RWPE2 (cell line): ENCODE measurements at regions not wholly inside any gene's neighbourhood (a gene's known extent, or its start where the extent isn't known, plus 50 kb on each side); places are given as distances from the start of the nearest gene placed in this dataset.
"Not testable (repeated sequence)": the region's sequence is repeated elsewhere in the genome, so short reads cannot be mapped to it uniquely, and the experiment has no call there.

Experiments
- ATAC-seq: fragments of 200-7000 bp; cut with Tn5 transposase; 3 replicates; pipeline ENCODE4 v1.9.1; 2021; ENCODE audit warnings: low read depth
- DNase-seq: peaks from one replicate; pipeline ENCODE4 v3.0.0-alpha.2; 2020; ENCODE audit warnings: low spot score
- H3K27ac ChIP-seq: fragments of 450-650 bp; 2 replicates; pipeline ENCODE4 v1.5.1; 2017; ENCODE audit warnings: mild to moderate bottlenecking; ENCODE audit not compliant: poor library complexity, severe bottlenecking
- H3K27me3 ChIP-seq: fragments of 250-450 bp; sonication (Bioruptor Pico); 2 replicates; pipeline ENCODE4 v1.5.1; 2021; ENCODE audit warnings: mild to moderate bottlenecking, moderate library complexity; ENCODE audit not compliant: insufficient read depth, poor library complexity, severe bottlenecking
- H3K36me3 ChIP-seq: fragments of 250-450 bp; sonication (Bioruptor Pico); 2 replicates; pipeline ENCODE4 v1.5.1; 2020; ENCODE audit warnings: low read depth, mild to moderate bottlenecking, moderate library complexity
- H3K4me1 ChIP-seq: fragments of 250-450 bp; sonication (Bioruptor Pico); 2 replicates; pipeline ENCODE4 v1.5.1; 2021; ENCODE audit warnings: mild to moderate bottlenecking, moderate library complexity; ENCODE audit not compliant: insufficient read depth, poor library complexity, severe bottlenecking
- H3K4me3 ChIP-seq: fragments of 250-450 bp; sonication (Bioruptor Pico); 2 replicates; pipeline ENCODE4 v1.5.1; 2021; ENCODE audit warnings: mild to moderate bottlenecking, moderate library complexity; ENCODE audit not compliant: severe bottlenecking
- H3K9me3 ChIP-seq: fragments of 250-450 bp; sonication (Bioruptor Pico); 2 replicates; pipeline ENCODE4 v1.5.1; 2021; ENCODE audit warnings: mild to moderate bottlenecking, moderate library complexity; ENCODE audit not compliant: severe bottlenecking
- CTCF ChIP-seq: fragments of 450-650 bp; IDR thresholded peaks from one replicate; pipeline ENCODE4 v1.5.1; 2017; ENCODE audit warnings: mild to moderate bottlenecking, moderate library complexity; ENCODE audit not compliant: poor library complexity, severe bottlenecking

DNA sequence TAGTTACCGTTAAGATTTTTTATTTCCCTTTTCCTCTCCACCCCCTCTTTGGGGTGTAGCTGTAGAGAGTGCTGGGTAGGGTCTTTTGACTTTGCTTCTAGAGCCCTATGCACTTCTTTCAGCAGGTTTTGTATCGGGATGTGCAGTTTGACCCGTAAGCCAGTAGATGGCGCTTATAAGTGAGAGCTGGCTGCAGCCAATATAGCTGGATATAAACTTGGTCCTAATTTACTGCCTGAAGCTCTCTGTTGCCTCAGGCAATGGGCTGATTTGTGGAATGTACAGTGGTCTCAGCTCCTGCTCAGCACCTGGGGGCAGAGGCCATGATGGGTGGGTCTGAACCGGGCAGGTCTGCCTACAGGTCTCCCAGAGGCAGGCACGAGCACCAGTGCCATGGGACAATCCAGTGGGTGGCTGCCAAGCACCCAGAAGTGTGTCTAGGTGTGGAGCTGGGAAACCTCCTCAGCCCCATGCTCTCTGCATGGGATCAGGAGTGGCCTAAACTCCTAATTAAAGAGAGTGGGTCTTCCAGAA, 146.5 kb downstream of the SPANXN1 start:
- DNase-seq = no peak
- no peak overlapping the region for H3K4me3 ChIP-seq
- no peak for ATAC-seq
- no peaks in the 10 kb centered on the region for H3K27me3 ChIP-seq
- H3K27ac ChIP-seq = no peak overlapping the region
- H3K4me1 ChIP-seq = no peaks in the 10 kb centered on the region
- H3K36me3 ChIP-seq = no peaks in the 10 kb centered on the region
- peak; percentile 8 for TF ChIP-seq CTCF
- H3K9me3 ChIP-seq = no peaks in the 10 kb centered on the region

- Histone ChIP-seq H3K9me3 (no peaks in the 10 kb centered on the region), H3K27me3 (no peaks in the 10 kb centered on the region)
- no peak for ATAC-seq
These were observed 147.0 kb downstream of the SPANXN1 start for GRCh38 chrX:145394344-145394743.

GRCh38 chrX:145396612-145397011, 149.3 kb downstream of the SPANXN1 start:
- Histone ChIP-seq H3K36me3 (no peaks in the 10 kb centered on the region), H3K4me3 (no peak overlapping the region), H3K27me3 (no peaks in the 10 kb centered on the region), H3K4me1 (no peaks in the 10 kb centered on the region), H3K27ac (no peak overlapping the region), H3K9me3 (no peaks in the 10 kb centered on the region)
- ATAC-seq (no peak), DNase-seq (no peak)
- TF ChIP-seq CTCF = no peak

More at GRCh38 chrX:145394344-145394743, 147.0 kb downstream of the SPANXN1 start:
- Histone ChIP-seq H3K27ac (no peak overlapping the region), H3K4me1 (no peaks in the 10 kb centered on the region), H3K36me3 (no peaks in the 10 kb centered on the region), H3K4me3 (no peak overlapping the region)
- no peak for DNase-seq
- TF ChIP-seq CTCF = no peak

- Histone ChIP-seq H3K27me3 (no peaks in the 10 kb centered on the region), H3K4me1 (no peaks in the 10 kb centered on the region), H3K9me3 (no peaks in the 10 kb centered on the region), H3K36me3 (no peaks in the 10 kb centered on the region), H3K4me3 (no peak overlapping the region), H3K27ac (no peak overlapping the region)
- TF ChIP-seq CTCF = peak; percentile 55
- ATAC-seq (no peak), DNase-seq (no peak)
These were observed 157.7 kb downstream of the SPANXN1 start for GRCh38 chrX:145405012-145405411.

DNA sequence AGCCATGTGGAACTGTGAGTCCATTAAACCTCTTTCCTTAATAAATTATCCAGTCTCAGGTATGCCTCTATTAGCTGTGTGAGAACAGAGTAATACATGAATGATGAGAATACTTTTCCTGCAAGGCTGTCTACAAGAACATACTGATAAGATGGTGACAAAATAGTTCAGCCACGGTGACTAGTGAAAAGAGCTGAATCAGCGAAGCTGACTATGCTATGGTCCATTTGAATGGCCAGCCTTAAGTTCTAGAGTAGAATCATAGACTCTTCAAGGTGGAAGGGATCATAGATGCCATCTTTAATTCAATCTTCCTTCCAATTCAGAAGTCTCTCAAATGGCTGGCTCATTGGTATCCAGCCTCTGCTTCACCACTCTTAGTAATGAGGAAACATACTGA, 163.3 kb downstream of the SPANXN1 start:
- Histone ChIP-seq H3K36me3 (no peaks in the 10 kb centered on the region), H3K4me3 (no peak overlapping the region), H3K9me3 (no peaks in the 10 kb centered on the region), H3K27ac (no peak overlapping the region), H3K27me3 (no peaks in the 10 kb centered on the region), H3K4me1 (no peaks in the 10 kb centered on the region)
- TF ChIP-seq CTCF = no peak
- no peak for DNase-seq
- ATAC-seq = no peak

DNA sequence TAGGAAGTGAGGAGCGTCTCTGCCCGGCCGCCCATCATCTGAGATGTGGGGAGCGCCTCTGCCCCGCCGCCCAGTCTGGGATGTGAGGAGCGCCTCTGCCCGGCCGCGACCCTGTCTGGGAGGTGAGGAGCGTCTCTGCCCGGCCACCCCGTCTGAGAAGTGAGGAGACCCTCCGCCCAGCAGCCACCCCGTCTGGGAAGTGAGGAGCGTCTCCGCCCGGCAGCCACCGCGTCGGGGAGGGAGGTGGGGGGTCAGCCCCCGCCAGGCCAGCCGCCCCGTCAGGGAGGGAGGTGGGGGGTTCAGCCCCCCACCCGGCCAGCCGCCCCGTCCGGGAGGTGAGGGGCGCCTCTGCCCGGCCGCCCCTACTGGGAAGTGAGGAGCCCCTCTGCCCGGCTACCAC, 188.9 kb downstream of the SPANXN1 start:
- H3K36me3 ChIP-seq, ATAC-seq, H3K27me3 ChIP-seq, DNase-seq, H3K4me1 ChIP-seq, H3K4me3 ChIP-seq, H3K9me3 ChIP-seq, H3K27ac ChIP-seq: not testable (repeated sequence)
